Adrenal gland (tissue), 5 donors: ENCODE measurements at regions not wholly inside any gene's neighbourhood (a gene's known extent, or its start where the extent isn't known, plus 50 kb on each side); places are given as distances from the start of the nearest gene placed in this dataset.

Experiments
- CTCF ChIP-seq, 6 experiments: fragments of 450-650 bp in 4 of 6; fragments of 200-600 bp in 2 of 6; sonication (generic) in 1 of 6; IDR thresholded peaks; 1 replicate in 5 of 6; 2 replicates in 1 of 6; pipeline versions ENCODE4 v1.5.1 to v1.8.0; 2016 to 2021; ENCODE audit warnings: antibody characterized with exemption in 6 of 6, mild to moderate bottlenecking in 2 of 6, moderate library complexity in 1 of 6
- POLR2A ChIP-seq, 2 donors: fragments of 450-650 bp; IDR thresholded peaks; one replicate each; pipeline ENCODE4 v1.6.1; 2017; ENCODE audit warnings: antibody characterized with exemption in 2 of 2, mild to moderate bottlenecking in 2 of 2, moderate library complexity in 1 of 2
- donor health status: DM: no; HTN: no; CAD: no.

- no peak for TF ChIP-seq CTCF (IDR thresholded peaks at IDR 0.05)
- TF ChIP-seq POLR2A (IDR thresholded peaks at IDR 0.05): no peak
These were observed 54.3 kb upstream of the RGPD4 start for GRCh38 chr2:107772353-107772752.
